CD14-positive monocyte (primary cell): ENCODE measurements at regions not wholly inside any gene's neighbourhood (a gene's known extent, or its start where the extent isn't known, plus 50 kb on each side); places are given as distances from the start of the nearest gene placed in this dataset.

Experiments
- DNase-seq, 3 donors: peaks; one replicate each; pipeline ENCODE4 v3.0.0-alpha.2; 2011 to 2022
- H2AFZ ChIP-seq: 2 replicates; pipeline ENCODE4 v1.6.0; 2012; ENCODE audit warnings: mild to moderate bottlenecking, low read depth, low read length, inconsistent platforms; ENCODE audit not compliant: insufficient read depth, poor library complexity, severe bottlenecking
- H3K27ac ChIP-seq, 2 donors: 1 replicate in 1 of 2; 2 replicates in 1 of 2; pipeline ENCODE4 v1.5.1; 2012 to 2013; ENCODE audit warnings: low read length in 2 of 2, control low read depth in 1 of 2, inconsistent platforms in 1 of 2, low read depth in 1 of 2, mild to moderate bottlenecking in 1 of 2
- H3K27me3 ChIP-seq, 2 donors: one replicate each; pipeline versions ENCODE4 v1.6.0 to v1.6.1; 2011 to 2013; ENCODE audit warnings: low read length in 2 of 2; ENCODE audit not compliant: control insufficient read depth in 2 of 2, insufficient read depth in 2 of 2
- H3K36me3 ChIP-seq, 2 donors: replicated peaks in 1 of 2; 1 replicate in 1 of 2; 2 replicates in 1 of 2; pipeline versions ENCODE4 v1.5.1 to v1.6.1; 2012 to 2013; ENCODE audit warnings: low read length in 2 of 2, control low read depth in 1 of 2, inconsistent platforms in 1 of 2, mild to moderate bottlenecking in 1 of 2; ENCODE audit not compliant: insufficient read depth in 2 of 2, control insufficient read depth in 1 of 2
- H3K4me1 ChIP-seq, 2 donors: 1 replicate in 1 of 2; 2 replicates in 1 of 2; pipeline versions ENCODE4 v1.5.1 to v1.6.1; 2012 to 2013; ENCODE audit warnings: low read length in 2 of 2, control low read depth in 1 of 2, inconsistent platforms in 1 of 2, mild to moderate bottlenecking in 1 of 2, moderate library complexity in 1 of 2; ENCODE audit not compliant: insufficient read depth in 2 of 2, control insufficient read depth in 1 of 2
- H3K4me2 ChIP-seq: replicated peaks from 2 replicates; pipeline ENCODE3; 2012; ENCODE audit warnings: low read length, moderate library complexity, mild to moderate bottlenecking; ENCODE audit not compliant: poor library complexity, severe bottlenecking; ENCODE audit errors: extremely low read depth
- H3K4me3 ChIP-seq, 3 experiments: fragments of 200-600 bp in 1 of 3; sonication (generic) in 1 of 3; replicated peaks in 1 of 3; 1 replicate in 2 of 3; 2 replicates in 1 of 3; pipeline ENCODE4 v1.5.1; 2011 to 2013; ENCODE audit warnings: low read length in 3 of 3, mild to moderate bottlenecking in 3 of 3, control low read depth in 2 of 3, low read depth in 2 of 3, inconsistent platforms in 1 of 3, moderate library complexity in 1 of 3
- H3K79me2 ChIP-seq: 2 replicates; pipeline ENCODE4 v1.6.0; 2012; ENCODE audit warnings: mild to moderate bottlenecking, control low read depth, inconsistent platforms, low read length, moderate library complexity; ENCODE audit not compliant: insufficient read depth
- H3K9ac ChIP-seq: 2 replicates; pipeline ENCODE4 v1.6.0; 2017; ENCODE audit warnings: low read length, mild to moderate bottlenecking; ENCODE audit not compliant: insufficient read depth, poor library complexity, severe bottlenecking
- H3K9me3 ChIP-seq, 2 donors: replicated peaks in 1 of 2; 1 replicate in 1 of 2; 2 replicates in 1 of 2; pipeline versions ENCODE4 v1.5.1 to v1.6.1; 2012 to 2013; ENCODE audit warnings: low read length in 2 of 2, control low read depth in 1 of 2; ENCODE audit not compliant: control insufficient read depth in 1 of 2, insufficient read depth in 1 of 2
- H4K20me1 ChIP-seq: 2 replicates; pipeline ENCODE4 v1.6.0; 2012; ENCODE audit warnings: mild to moderate bottlenecking, low read length, control low read depth, moderate library complexity; ENCODE audit not compliant: insufficient read depth
- H3K27ac Mint-ChIP-seq, 7 donors: one replicate each; pipeline ENCODE4 v1.8.0; 2020; ENCODE audit warnings: mild to moderate bottlenecking in 7 of 7, mixed read lengths in 7 of 7, moderate library complexity in 6 of 7, inconsistent platforms in 2 of 7
- H3K27me3 Mint-ChIP-seq, 3 donors: one replicate each; pipeline ENCODE4 v1.8.0; 2021 to 2022; ENCODE audit warnings: low read depth in 3 of 3, mild to moderate bottlenecking in 3 of 3, mixed read lengths in 3 of 3, moderate library complexity in 3 of 3, inconsistent platforms in 1 of 3
- H3K36me3 Mint-ChIP-seq, 2 donors: one replicate each; pipeline ENCODE4 v1.8.0; 2020; ENCODE audit warnings: mixed read lengths in 2 of 2, inconsistent platforms in 1 of 2, mild to moderate bottlenecking in 1 of 2
- H3K4me1 Mint-ChIP-seq: one replicate; pipeline ENCODE4 v1.8.0; 2020; ENCODE audit warnings: mild to moderate bottlenecking, mixed read lengths
- H3K4me3 Mint-ChIP-seq, 2 donors: one replicate each; pipeline ENCODE4 v1.8.0; 2020; ENCODE audit warnings: mild to moderate bottlenecking in 2 of 2, mixed read lengths in 2 of 2, moderate library complexity in 1 of 2
- H3K9me3 Mint-ChIP-seq, 7 donors: one replicate each; pipeline ENCODE4 v1.8.0; 2020 to 2022; ENCODE audit warnings: mixed read lengths in 7 of 7, mild to moderate bottlenecking in 6 of 7, moderate library complexity in 6 of 7, inconsistent platforms in 2 of 7
- WGBS: methylation state at CpG from one replicate; pipeline ENCODE4 v1.1.5; 2013; ENCODE audit warnings: missing lambda C conversion rate; ENCODE audit not compliant: insufficient coverage; 5-methylcytosine and 5-hydroxymethylcytosine counted together
- intact Hi-C, 2 donors: fragments of 100-400 bp; cut with micrococcal nuclease; formaldehyde crosslinking; loops; one replicate each; pipeline versions ENCODE4 v1.15.0 to v1.15.1; 2023
- TF ChIP-seq, protein P1 (sequence below): fragments of 200-600 bp; IDR thresholded peaks from one replicate; pipeline ENCODE4 v1.8.0; 2022; ENCODE audit warnings: antibody characterized with exemption, mild to moderate bottlenecking

DNA sequence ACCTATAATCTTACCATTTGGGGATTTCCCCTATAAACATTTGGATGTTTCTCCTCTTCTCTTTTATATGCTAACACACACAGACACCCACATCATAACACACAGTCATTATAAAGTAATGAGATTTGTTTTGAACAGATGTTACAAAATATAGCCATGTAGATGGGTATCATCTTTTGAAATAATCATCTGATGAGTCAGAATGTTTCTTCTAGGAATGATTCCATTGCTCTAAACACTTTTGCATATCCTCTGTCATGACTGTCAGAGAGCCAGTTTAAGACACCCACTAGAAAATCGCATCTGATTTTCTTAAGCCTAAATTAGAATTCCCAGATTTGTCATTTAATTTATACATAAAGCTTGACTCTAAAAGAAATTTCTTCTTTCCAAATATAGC, 442.6 kb downstream of the CMPK2 start:
- Mint-ChIP-seq H3K27me3 (peaks cover 0 to 2% (median 0%) of the 10 kb centered on the region in 3 donors), H3K36me3 (no peaks in the 10 kb centered on the region), H3K4me1 (no peaks in the 10 kb centered on the region), H3K4me3 (no peak overlapping the region), H3K9me3 (peaks cover under 1 to 9% (median 3%) of the 10 kb centered on the region in 7 donors), H3K27ac (no peak overlapping the region)
- TF ChIP-seq, protein P1, sequence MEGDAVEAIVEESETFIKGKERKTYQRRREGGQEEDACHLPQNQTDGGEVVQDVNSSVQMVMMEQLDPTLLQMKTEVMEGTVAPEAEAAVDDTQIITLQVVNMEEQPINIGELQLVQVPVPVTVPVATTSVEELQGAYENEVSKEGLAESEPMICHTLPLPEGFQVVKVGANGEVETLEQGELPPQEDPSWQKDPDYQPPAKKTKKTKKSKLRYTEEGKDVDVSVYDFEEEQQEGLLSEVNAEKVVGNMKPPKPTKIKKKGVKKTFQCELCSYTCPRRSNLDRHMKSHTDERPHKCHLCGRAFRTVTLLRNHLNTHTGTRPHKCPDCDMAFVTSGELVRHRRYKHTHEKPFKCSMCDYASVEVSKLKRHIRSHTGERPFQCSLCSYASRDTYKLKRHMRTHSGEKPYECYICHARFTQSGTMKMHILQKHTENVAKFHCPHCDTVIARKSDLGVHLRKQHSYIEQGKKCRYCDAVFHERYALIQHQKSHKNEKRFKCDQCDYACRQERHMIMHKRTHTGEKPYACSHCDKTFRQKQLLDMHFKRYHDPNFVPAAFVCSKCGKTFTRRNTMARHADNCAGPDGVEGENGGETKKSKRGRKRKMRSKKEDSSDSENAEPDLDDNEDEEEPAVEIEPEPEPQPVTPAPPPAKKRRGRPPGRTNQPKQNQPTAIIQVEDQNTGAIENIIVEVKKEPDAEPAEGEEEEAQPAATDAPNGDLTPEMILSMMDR = no peak
- no peak overlapping the region for H2AFZ ChIP-seq
- H3K4me1 ChIP-seq = no peaks in the 10 kb centered on the region
- intact Hi-C loops = no loop called here
- H3K79me2 ChIP-seq = no peaks in the 10 kb centered on the region
- H3K27ac ChIP-seq = no peak overlapping the region
- H3K9me3 ChIP-seq = peaks cover 0 to 8% of the 10 kb centered on the region in 2 donors
- H4K20me1 ChIP-seq = no peaks in the 10 kb centered on the region
- H3K27me3 ChIP-seq = no peaks in the 10 kb centered on the region
- whole genome bisulfite sequencing = no CpG with 5 or more reads among the region's 1 CpG
- no peak overlapping the region for H3K9ac ChIP-seq
- no peak overlapping the region for H3K4me3 ChIP-seq
- DNase-seq = no peak
- H3K4me2 ChIP-seq = no peak overlapping the region
- H3K36me3 ChIP-seq = no peaks in the 10 kb centered on the region

DNA sequence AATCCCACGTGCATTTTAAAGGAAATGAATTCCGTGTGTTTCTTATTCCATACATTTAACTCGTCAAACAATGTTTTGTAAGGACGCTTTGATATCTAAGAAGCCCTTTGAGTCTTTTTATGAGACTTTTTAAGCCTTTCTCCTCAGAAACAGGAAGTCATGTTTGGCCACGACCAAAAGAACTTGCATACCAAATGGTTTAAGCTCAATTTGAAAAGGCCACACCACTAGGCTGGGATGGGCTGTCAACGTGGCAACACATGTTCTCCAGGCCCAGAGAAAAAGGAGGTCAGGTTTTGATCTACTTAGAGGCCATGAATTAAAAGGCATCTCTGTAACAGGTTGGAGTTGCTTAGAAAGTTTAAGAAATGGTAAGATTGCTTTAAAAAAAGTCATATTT, 441.8 kb downstream of the CMPK2 start:
- Mint-ChIP-seq H3K36me3 (no peaks in the 10 kb centered on the region), H3K9me3 (peaks cover 1 to 9% (median 4%) of the 10 kb centered on the region in 7 donors), H3K4me1 (no peaks in the 10 kb centered on the region), H3K4me3 (no peak overlapping the region), H3K27ac (no peak overlapping the region), H3K27me3 (peaks cover 0 to 2% (median 0%) of the 10 kb centered on the region in 3 donors)
- Histone ChIP-seq H4K20me1 (no peaks in the 10 kb centered on the region), H3K4me2 (no peak overlapping the region), H3K36me3 (no peaks in the 10 kb centered on the region), H2AFZ (no peak overlapping the region), H3K27me3 (no peaks in the 10 kb centered on the region), H3K9me3 (peaks cover 0 to 8% of the 10 kb centered on the region in 2 donors), H3K27ac (no peak overlapping the region), H3K9ac (no peak overlapping the region), H3K79me2 (no peaks in the 10 kb centered on the region), H3K4me1 (no peaks in the 10 kb centered on the region), H3K4me3 (no peak overlapping the region)
- TF ChIP-seq, protein P1 = no peak
- intact Hi-C loops = no loop called here
- no peak for DNase-seq
- WGBS = 50% methylated on average over 1 of the region's 6 CpGs
